MM.1S (cell line): ENCODE measurements at regions not wholly inside any gene's neighbourhood (a gene's known extent, or its start where the extent isn't known, plus 50 kb on each side); places are given as distances from the start of the nearest gene placed in this dataset.

Source experiments
- EZH2 ChIP-seq: fragments of 300-600 bp; sonication (generic); optimal IDR thresholded peaks from 2 replicates; pipeline ENCODE3; 2017; ENCODE audit warnings: low read depth, mild to moderate bottlenecking, antibody characterized with exemption, low read length, mixed read lengths
- EZH2phosphoT487 ChIP-seq: fragments of 300-600 bp; sonication (generic); IDR thresholded peaks from 2 replicates; pipeline ENCODE4 v1.6.1; 2018; ENCODE audit warnings: antibody characterized with exemption, low read length
- TF ChIP-seq, protein P1 (sequence below): fragments of 300-600 bp; sonication (generic); IDR thresholded peaks from 2 replicates; pipeline ENCODE4 v1.5.1; 2016; ENCODE audit warnings: antibody characterized with exemption, low read length, mixed read lengths

DNA sequence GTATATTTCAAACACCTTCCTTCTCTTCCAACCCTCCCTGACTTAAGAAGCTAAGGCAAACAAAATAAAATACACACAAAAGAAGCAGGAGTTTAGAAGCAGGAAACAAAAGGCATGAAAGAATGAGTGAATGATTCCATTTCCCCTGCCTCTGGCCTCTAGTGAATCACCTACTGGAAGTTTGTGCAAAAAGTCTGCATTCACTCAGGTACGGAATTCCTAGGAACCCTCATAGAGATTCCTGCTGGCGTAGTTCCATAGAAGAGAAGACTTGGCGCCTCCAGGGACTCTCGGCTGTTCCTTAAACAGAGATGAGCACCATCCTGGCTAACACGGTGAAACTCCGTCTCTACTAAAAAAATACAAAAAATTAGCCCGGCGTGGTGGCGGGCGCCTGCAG lies 125.9 kb upstream of the TBL1X start:
- TF ChIP-seq, protein P1, sequence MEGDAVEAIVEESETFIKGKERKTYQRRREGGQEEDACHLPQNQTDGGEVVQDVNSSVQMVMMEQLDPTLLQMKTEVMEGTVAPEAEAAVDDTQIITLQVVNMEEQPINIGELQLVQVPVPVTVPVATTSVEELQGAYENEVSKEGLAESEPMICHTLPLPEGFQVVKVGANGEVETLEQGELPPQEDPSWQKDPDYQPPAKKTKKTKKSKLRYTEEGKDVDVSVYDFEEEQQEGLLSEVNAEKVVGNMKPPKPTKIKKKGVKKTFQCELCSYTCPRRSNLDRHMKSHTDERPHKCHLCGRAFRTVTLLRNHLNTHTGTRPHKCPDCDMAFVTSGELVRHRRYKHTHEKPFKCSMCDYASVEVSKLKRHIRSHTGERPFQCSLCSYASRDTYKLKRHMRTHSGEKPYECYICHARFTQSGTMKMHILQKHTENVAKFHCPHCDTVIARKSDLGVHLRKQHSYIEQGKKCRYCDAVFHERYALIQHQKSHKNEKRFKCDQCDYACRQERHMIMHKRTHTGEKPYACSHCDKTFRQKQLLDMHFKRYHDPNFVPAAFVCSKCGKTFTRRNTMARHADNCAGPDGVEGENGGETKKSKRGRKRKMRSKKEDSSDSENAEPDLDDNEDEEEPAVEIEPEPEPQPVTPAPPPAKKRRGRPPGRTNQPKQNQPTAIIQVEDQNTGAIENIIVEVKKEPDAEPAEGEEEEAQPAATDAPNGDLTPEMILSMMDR = no peak
- TF ChIP-seq EZH2 (no peak), EZH2phosphoT487 (no peak)
